Left hindlimb (tissue), 1 donor: ENCODE measurements at regions not wholly inside any gene's neighbourhood (a gene's known extent, or its start where the extent isn't known, plus 50 kb on each side); places are given as distances from the start of the nearest gene placed in this dataset.

Experiments
- DNase-seq: peaks from one replicate; pipeline ENCODE4 v3.0.0-alpha.2; 2018

DNA sequence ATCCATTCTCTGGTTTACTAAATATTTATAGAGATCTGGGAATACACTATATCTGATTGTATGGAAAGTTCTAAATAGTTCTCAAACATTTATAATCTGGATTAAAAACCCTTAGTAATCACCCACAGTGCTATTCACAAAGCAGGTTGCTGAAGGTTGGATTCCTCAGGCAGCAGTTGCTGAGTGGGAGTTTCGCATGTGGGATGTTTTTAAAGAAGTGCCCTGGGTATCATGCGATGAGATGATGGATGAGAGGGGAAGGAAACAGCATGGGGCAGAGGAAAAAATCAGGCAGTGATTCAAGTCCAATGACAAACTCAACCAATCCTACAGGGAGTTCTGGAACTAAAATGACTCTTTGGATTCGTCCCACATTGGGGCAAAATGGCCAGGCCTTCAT lies 85.3 kb upstream of the GALNT2 start:
- no peak for DNase-seq

DNA sequence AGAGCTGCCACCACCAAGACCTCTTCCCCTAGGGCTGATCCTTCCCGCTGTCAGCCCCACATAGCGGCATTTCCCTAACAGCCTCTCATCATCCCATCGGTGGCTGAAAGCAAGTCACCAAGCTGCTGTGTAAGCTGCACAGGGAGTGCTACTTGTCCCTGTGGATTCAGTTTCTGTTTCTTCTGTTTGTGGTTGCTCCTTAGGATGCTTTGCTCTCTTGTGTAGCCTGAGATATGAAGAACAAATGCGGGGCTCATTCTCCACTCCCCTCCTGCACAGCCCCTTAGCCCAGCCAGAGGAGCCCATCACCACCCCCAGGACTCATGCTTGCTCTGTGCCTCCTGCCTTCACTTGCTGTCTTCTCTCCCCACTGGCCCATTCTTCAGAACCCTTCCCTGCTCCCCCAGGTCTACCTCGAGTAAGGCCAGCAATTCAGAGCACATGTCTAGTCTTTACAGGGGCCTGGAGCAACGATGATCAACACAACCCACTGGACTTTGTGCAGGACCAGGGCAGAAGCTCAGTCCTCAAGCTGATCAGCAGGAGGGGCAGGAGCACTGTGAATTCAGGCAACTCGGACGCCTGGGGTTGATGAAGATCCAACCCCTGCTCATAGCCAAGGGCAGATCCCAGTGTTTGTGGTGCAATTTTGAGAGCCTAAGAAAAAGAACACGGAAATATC lies 82.6 kb upstream of the GALNT2 start:
- DNase-seq: no peak

DNA sequence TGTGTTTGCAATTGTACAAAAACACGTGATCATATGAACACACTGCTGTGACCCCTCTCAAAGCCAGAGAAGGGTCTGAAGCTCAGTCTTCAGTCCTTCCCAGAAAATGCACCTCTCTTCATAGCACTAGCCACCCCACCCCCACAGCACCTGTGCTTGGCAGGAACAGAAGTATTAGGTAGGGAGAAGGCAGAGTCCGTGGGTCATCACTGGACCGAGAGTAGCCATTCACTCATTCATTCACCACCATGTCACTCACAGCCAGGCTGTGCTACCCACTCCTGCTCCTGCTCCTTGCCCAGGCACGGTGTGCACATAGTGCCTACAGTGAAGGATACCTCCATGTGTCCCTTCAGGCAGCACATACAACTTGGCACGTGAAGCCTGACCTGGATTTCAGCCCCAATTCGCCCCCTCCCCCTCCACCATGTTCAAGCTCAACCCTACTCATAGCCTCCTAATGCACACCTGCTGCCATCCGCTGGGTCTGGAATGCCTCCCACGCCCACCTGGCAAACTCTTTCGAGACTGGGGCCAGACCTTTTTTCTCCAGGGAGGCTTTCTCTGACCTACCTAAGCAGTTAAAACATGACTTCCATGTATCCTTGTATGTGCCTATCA lies 81.9 kb upstream of the GALNT2 start:
- DNase-seq: no peak

DNA sequence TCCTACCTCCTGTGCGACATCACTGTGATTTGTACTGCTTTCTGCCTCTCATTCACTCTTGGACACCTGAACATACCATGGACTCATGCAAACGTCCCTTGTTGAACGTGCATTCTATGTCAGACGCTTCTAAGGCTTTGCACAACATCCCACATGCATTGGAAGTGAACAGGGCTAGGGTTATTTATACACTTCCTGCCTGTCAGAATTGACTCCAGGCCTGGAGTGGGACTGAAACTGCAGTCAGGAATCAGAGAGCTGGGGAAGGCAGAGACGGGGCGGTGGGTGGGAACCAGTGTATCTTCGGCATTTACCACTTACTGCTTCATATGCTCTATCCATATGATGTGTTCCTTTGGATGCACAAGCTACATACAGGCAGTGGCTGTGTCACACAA lies 81.4 kb upstream of the GALNT2 start:
- no peak for DNase-seq

DNA sequence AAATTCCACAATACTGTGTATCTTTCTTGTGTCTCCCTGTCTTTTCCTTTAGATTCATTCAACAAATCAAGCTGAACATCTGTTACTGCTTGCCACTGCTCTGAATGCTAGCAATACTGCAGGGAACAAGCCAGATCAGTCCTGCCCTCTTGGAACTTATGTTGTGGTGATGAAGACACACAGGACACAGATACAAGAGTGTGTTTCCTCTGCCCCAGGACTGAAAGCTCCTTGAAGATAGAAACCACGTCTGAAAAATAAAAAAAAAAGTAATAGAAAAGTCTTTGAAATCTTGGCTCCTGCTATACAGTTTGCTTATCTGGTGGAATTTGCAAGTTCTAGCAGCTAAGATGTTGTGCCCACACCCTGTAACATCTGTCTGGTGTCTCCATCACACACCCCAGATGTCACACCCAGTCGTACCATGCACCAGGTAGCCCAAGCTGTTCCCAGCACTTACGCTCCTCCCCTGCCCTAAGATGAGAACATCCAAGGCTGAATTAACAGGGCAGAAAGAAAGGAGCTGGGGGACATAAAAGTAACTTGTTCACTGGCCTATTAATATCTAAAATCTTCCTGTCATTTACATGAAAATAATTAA lies 80.2 kb upstream of the GALNT2 start:
- no peak for DNase-seq

DNA sequence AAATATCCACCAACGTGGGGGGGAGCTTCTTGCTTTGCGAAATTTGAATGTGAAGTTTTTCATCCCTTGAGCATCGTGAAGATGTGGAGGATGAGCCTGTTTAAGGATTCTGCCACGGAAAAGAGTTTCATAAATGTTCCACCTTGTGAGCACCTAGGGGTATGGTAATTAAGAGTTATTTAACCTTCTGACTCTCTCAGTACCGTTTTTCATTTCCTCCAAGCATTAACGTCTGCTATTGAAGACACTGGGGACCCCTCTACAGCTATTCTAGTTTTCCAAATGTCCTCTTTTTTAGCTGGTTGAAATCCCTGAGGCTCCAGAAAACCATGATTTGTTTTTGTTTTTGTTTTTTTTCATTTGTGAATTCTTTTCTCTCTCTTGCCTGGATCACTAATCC lies 79.1 kb upstream of the GALNT2 start:
- DNase-seq: no peak

DNA sequence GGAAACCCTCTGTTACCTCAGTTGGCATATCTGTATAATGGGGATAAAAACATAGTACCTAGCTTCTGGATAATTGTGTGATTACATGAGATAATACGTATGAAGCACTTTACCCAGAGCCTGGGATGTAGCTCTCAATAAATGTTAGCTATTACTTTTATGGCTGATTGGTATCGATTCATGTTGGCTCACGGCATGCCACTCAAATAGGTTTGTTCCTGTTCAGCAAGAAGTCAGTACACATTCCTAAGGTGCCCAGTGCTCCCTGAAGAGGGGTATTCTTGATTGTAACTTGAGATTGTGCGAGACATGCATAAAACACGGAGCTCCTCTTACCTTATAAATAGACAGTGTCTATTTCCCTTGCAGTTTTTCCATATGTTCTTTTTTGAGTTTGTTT lies 78.5 kb upstream of the GALNT2 start:
- no peak for DNase-seq

DNA sequence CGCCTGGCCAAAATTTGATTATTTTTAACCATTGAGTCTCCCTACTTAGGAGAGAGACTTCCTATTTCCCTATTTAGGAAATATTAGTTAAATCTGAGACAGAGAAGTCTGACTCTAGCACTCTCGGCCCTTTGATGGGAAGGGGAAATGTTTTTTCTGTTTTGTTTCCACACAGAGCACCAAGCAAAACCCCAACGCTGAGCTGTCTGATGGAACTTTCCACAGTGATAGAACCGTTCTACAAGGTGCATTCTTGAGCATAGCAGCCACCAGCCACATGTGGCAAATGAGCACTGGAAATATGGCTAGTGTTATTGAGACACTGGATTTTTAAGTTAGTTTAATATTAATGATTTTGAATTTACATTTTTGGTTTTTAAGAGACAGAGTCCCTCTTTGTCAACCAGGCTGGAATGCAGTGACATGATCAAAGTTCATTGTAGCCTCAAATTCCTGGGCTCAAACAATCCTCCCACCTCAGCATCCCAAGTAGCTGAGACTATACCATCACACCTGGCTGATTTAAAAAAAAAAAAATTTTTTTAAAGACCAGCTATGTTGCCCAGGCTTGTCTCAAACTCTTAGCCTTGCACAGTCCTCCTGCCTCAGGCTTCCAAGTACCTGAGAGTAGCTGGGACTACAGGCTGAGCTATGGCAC lies 77.3 kb upstream of the GALNT2 start:
- no peak for DNase-seq

DNA sequence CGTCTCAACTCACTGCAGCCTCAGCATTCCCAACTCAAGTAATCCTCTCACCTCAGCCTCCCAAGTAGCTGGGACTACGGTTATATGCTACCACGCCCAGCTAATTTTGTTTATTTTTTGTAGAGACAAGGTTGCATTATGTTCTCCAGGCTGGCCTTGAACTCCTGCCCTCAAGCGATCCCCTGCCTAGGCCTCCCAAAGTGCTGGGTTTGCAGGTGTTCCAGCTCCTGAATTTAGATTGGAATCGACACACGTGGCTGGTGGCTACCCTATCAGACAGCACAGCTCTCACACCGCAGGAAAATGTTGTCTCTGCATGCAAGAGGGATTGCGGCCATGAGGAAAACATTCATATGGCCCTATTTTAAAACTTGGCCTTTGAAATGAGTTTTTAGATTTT lies 76.7 kb upstream of the GALNT2 start:
- DNase-seq: no peak

DNA sequence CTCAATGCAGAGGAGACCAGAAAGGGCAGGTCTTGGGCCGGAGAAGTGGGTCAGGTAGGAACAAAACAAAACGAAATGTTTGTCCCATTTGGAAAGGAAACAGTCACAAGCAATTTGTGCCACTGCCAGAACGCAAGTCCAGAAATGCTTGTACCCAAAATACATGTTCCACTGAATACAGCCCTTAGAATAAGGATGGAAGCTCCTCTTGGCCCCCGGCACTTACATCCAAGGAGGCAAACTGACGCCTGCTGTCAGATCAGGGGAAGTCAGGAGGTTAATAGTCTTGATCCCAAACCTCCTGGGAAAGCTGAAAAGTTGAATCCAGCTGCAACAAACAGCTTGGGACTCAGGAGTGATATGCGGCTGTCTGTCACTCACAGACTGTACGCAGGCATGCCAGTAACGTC lies 75.9 kb upstream of the GALNT2 start:
- DNase-seq: no peak

DNA sequence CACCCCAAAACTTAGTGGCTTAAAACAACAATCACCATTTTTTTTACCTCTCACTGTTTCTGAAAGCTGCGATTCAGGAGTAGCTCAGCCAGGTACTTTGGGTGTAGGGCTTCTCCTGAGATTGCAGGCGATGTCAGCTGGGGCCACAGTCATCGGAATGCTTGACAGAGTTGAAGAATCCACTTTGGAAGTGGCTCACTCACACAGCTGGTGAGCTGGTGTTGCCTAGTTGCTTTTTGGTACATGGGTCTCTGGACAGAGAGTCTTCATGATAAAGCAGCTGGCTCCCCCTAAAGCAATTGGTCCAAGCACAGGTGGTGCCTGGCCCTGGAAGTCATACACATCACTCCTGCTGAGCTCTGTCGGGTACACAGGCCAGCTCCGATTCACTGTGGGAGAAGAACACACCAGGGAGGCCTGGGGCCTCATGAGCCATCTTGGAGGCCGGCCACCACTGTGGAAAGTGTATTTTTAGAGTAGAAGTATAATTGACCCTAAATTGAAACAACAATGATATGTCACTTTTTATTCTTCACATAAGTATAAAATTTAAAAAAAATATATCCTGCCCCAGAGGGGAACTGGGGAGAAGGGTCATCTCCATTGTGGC lies 75.2 kb upstream of the GALNT2 start:
- DNase-seq: no peak

DNA sequence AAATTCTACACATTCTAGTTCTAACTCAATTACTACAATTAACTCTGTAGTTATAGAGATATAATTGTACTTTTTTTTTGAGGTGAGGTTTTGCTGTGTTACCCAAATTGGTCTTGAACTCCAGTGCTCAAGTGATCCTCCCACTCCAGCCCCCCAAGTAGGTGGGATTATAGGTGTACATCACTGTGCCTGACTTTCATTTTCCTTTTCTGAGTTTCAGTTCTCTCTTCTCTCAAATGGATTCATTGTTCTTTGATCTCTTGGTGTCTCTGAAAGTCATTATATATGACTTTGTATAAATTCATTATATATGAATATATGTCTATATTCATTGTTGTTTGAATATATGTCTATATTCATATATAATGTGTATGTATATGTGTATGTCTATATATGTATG lies 74.0 kb upstream of the GALNT2 start:
- no peak for DNase-seq

DNA sequence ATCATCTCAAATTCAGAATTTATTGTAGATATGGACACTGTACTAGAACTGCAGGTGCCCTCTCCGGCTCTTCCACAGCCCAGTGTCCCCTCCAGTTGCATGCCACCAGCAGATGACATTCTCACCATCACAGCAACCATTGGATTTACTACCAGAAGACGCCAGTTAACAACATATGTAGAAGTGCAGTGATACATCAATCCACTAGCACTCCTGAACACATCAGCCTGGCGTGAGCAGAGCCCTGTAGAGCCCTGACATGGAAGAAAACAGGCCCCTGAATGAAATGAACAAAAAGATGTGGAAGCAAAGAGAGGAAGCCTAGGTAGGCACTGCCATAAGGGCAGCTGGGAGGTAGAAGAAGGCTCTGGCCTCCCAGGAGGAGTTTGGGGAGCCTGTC lies 73.1 kb upstream of the GALNT2 start:
- DNase-seq: no peak

DNA sequence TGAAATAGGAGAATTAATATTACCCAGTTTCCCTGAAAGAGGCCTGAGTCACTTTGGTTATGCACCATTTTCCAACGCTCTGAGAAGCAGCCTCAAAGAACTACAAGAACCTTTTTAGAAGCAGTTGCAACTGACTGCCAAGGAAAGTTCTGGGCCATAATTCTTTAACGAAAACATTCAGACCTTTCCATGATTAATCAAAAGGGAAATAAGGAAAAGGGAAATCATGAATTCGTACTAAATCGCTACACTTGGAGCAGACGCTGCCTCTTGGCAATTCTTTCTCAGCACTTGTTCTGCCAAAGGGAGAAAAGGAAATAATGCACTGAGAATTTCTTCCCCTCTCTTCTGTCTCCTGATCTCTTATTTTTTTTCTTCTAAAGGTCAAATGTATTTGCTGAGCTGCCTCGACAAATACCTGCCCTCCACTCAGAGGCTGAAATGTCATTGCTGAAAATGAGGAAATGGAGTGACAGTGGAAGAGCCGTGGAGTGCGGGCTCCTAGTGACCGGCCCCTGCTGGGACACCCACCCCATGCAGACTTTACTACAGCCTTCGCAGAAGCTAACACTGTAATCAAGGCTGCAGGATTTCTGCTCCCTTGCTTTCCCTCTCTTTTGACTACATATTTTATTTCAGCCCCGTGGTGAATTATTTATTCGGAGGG lies 67.9 kb upstream of the GALNT2 start:
- peak; percentile 71 for DNase-seq

DNA sequence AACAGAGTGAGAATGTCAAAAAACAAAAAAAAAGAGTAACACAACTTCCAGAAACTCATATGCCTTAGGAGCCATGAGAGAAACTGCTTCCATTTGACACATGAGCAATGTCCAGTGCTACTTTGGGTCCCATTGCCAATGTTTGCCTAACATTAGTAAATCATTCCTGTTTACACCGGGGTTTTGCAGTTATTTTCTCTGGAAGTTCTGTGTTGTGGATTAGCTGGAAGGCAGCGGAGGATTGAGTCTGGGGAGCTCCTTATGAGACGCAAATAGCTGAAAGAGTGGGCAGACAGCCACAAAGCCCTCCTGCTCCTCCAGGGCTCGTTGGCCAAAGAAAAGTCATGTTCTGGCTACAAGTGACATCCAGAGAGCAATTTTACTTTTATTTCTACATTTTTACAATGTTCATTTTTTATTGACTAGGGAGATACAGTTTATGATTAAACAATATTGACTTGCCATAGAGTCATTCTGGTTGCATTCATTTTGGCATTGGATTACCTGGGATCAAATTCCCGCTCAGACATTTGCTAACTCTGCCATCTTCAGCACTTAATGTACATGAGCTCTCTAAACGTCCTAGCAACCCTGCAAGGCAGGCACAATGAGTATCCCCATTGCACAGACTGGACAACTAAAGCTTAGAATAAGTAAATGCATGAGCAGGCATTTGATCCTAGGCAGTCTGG lies 66.4 kb upstream of the GALNT2 start:
- peak; percentile 75 for DNase-seq

DNA sequence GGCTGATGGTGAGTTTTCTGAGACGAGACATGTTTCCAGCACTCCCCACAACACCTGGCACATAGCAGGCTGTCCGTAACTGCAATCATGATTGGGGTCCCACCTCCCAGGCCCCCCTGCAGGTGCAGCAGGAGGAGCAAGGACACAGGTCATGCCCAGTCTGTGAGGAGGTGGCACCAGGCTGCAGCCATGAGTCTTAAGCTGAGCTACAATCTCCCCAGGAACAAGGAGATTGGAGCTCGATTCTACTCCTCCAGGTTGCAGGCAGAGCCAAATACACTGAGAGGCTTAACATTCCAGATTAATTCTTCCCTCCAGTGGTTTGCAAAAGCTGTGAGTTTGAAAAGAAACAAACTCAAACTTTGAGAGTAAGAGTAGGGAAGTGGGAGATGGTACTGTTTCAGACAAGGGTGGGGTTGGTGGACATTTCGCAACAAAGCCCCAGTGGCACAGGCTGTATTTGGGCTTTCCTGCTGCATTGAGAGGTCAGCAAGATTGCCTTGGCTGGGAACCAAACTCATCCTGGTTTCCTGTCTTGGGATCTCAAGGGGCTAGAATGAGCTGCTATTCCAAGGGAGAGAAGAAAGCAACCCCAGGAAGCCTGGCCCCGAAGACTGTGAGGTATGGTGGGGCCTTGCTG lies 64.8 kb upstream of the GALNT2 start:
- DNase-seq: peak; percentile 52

DNA sequence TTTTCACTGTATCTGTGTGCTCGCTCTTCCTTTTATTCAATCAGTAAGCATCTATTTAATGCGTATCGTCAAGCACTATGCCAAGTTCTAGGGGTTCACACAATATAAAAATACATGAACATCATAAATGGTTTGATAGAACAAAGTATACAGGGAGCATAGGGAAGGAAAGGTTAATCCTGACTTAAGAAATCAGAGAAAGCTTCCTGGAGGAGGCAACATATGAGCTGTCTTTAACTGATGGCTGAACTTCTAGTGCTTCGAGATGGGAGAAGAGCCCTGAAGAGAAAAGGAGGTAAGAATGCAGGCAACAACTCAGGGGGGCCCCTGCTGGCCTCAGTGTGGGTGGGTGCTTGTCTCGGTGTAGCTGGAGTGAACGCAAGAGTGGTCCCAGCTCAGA lies 63.6 kb upstream of the GALNT2 start:
- no peak for DNase-seq

DNA sequence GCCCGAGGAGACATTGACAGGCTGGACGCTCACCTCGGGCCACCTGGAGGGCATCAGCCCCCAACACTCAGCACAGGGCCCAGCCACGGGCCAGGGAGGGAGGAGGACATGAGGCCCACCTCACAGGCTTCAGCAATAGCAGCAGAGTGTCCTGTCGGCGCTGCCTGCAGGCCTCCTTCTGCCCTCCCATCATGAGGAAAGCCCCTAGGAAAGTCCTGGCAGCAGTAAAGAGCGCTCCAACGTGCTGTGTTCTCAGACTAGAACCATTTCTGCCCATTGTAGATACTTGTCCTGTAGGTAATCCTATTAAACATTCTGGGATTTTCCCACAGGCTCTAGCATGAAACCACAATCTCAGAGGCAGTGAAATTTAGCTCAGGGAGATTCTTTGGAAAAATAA lies 62.0 kb upstream of the GALNT2 start:
- DNase-seq: no peak

DNA sequence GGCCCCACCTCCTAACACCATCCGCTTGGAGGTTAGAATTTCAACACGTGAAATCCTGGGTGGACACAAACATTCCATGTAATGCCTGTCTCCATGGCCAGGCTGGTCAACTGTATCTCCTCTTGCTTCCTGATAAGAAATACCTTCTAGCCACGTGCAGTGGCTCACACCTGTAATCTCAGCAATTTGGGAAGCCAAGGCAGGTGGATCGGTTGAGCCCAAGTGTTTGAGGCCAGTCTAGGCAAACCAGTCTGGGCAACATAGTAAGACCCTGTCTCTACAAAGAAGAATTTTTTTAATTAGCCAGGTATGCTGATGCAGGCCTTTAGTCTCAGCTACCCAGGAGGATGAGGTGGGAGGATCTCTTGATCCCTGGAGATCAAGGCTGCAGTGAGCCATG lies 58.3 kb upstream of the GALNT2 start:
- DNase-seq: no peak

DNA sequence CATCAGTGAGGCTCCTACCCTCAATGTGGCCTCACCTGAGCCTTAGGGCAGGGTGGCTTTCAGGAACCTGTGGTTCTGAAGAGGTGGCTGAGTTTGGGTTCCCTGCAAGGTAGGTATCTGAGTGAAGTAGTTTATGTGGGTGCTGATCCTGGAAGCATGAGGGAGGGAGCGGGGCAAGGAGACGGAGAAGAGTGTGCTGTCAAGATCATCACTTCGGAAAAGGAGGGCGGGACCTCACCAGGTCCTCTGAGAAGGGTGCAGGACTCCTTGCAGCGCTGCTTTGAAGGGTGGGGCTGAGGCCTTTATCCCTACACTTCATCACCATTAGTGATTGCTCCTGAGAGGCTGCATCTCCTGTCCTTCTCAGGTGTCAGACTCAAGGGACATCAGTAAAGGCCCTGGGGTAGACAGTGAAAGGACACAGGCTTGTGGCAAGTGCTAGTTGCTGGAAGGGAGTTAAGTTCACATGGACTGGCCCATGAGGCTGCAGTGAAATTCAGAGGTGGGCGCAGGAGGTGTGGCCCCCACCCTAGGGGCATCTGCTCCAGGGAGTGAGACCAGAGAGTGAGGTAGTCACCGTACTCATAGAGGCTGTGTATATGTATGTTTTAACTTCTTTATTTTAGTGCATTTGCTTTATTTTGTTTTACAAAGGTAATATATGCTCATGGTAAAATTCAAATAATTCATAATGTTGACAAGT lies 57.3 kb upstream of the GALNT2 start:
- DNase-seq: no peak

DNA sequence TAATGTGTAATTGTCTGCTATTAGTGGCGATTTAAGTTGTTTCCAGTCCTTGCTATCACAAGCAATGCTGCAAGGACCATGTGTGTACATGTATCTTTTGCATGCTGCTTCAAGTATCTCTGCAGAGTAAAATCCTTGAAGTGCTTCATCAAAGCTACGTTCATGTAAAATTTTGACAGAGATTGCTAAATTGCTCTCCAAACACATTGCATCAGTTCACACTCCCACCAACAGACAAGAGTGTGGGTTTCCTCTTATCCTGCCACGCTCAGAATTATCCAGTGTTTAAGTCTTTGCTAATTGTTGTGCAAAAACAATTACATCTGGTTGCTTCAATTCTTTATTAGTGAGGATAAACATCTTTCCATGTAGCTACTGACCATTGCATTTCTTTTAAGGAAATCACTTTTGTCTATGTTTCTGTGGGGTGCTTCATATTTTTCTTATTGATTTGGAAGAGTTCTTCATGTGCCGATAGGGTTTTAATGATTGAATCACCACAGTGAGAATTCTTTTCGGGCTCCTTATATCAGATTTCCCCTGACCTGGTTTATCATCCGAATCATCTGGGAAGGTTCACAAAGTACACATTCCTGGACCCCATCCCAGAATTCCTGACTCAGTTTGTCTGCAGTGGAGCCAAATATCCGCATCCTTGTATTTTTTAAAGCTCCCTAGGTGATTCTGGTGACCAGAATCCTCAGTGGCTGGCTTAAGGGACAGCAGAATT lies 56.3 kb upstream of the GALNT2 start:
- no peak for DNase-seq
